ENCODE measurements at regions not wholly inside any gene's neighbourhood (a gene's known extent, or its start where the extent isn't known, plus 50 kb on each side); places are given as distances from the start of the nearest gene placed in this dataset.
A peak's percentile ranks its signal among the peaks of the same experiment; 100 is the strongest.
"Not testable (repeated sequence)": the region's sequence is repeated elsewhere in the genome, so short reads cannot be mapped to it uniquely, and the experiment has no call there.

DNA sequence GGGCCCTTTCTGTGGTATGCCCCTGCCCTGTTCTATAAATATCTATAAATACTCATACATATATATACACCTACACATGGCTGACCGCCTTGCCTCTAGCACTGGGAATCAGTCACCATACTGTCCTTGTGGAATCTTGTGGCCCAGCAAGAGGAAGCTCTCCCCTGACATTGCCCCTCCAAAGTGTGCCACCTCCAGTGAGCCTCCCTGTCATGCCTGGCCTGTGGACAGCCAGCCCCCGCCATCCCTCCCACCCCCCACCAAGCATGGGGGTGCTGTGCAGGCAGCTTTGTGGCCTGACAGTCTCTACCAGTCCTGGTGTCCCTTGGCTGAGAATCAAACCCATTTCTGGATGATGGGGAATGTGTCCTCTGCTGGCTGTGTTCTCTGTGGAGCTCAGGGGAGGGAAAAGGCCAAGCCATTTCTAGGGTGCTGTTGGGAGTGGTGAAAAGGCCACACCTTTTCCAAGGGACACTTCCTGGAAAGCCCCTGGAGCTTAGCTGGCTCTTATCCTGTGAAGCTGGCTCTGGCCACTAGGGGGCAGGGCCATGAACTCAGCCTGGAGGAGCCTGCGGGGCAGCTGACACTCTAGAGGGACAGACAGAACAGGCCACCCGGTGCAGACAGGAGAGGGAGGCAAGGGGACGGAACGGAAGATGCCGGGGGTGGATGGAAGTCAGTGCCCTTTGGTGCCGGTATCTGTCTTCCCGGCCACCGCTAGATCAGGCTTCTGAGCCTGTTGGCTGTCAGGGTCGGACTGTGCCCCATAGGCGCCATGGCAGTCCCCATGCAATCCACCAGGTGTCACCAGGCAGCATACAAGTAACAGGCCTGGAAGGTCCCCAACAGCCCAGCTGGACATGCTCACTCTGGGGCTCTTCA lies 167.2 kb downstream of the TBC1D2B start:
- intact Hi-C loops (cut with DNase I); H3K27me3 ChIP-seq; H3K9me3 ChIP-seq; H3K27ac ChIP-seq; H3K4me1 ChIP-seq (ENCODE audit: insufficient read depth); H3K4me3 ChIP-seq; H3K36me3 ChIP-seq: not testable (repeated sequence)
- WGBS, 3 donors, result 15 to 16% (median 15%) methylated on average over 12 of the region's 12 CpGs
- TF ChIP-seq CTCF (IDR thresholded peaks at IDR 0.05), result peak; percentile 22 to 36 (median 35)
- peak; percentile 32 to 71 (median 67) for DNase-seq

- Histone ChIP-seq H3K36me3 (no peaks in the 10 kb centered on the region), H3K4me3 (no peak overlapping the region), H3K9me3 (no peaks in the 10 kb centered on the region), H3K4me1 (ENCODE audit: insufficient read depth) (no peaks in the 10 kb centered on the region), H3K27ac (no peak overlapping the region), H3K27me3 (no peaks in the 10 kb centered on the region)
- intact Hi-C loops (cut with DNase I), result no loop called here
- 81 to 82% (median 82%) methylated on average over 14 of the region's 14 CpGs for WGBS, 3 donors
- TF ChIP-seq CTCF (IDR thresholded peaks at IDR 0.05), result no peak
- no peak for TF ChIP-seq EP300 (IDR thresholded peaks at IDR 0.05)
- no peak for TF ChIP-seq POLR2A (IDR thresholded peaks at IDR 0.05)
- DNase-seq, result peak in 1 of 5 donors; percentile 26
Measured at GRCh38 chr15:77909182-77909940, 168.2 kb downstream of the TBC1D2B start.

- DNase-seq, result peak in 1 of 5 donors; percentile 15
Measured at GRCh38 chr15:77908752-77909111, 168.8 kb downstream of the TBC1D2B start.

GRCh38 chr15:77907824-77908751 lies 169.4 kb downstream of the TBC1D2B start:
- H3K36me3 ChIP-seq, result no peaks in the 10 kb centered on the region
- H3K27me3 ChIP-seq, result no peaks in the 10 kb centered on the region
- 56 to 59% (median 57%) methylated on average over 28 of the region's 28 CpGs for WGBS, 3 donors
- intact Hi-C loops (cut with DNase I), result no loop called here
- TF ChIP-seq POLR2A (IDR thresholded peaks at IDR 0.05) (no peak), EP300 (IDR thresholded peaks at IDR 0.05) (no peak), CTCF (IDR thresholded peaks at IDR 0.05) (no peak)
- H3K4me3 ChIP-seq, result no peak overlapping the region
- H3K4me1 ChIP-seq (ENCODE audit: insufficient read depth), result no peaks in the 10 kb centered on the region
- no peaks in the 10 kb centered on the region for H3K9me3 ChIP-seq
- no peak overlapping the region for H3K27ac ChIP-seq
- peak in 1 of 5 donors; percentile 44 for DNase-seq

More at GRCh38 chr15:77908752-77909111, 168.8 kb downstream of the TBC1D2B start:
- H3K9me3 ChIP-seq; intact Hi-C loops (cut with DNase I); H3K27ac ChIP-seq; H3K4me3 ChIP-seq; H3K4me1 ChIP-seq (ENCODE audit: insufficient read depth); H3K27me3 ChIP-seq; H3K36me3 ChIP-seq: not testable (repeated sequence)
- WGBS, 3 donors, result 81 to 84% (median 83%) methylated on average over 7 of the region's 7 CpGs

- peak in 1 of 5 donors; percentile 27 for DNase-seq
- H3K27ac ChIP-seq; H3K9me3 ChIP-seq; intact Hi-C loops (cut with DNase I); H3K27me3 ChIP-seq; H3K4me3 ChIP-seq; H3K4me1 ChIP-seq (ENCODE audit: insufficient read depth); H3K36me3 ChIP-seq: not testable (repeated sequence)
- WGBS, 3 donors, result 67 to 74% (median 72%) methylated on average over 17 of the region's 17 CpGs
Measured at GRCh38 chr15:77906062-77906990, 171.2 kb downstream of the TBC1D2B start.

Data from ovary (tissue), 7 donors.